OCI-LY7 (cell line): ENCODE measurements at regions not wholly inside any gene's neighbourhood (a gene's known extent, or its start where the extent isn't known, plus 50 kb on each side); places are given as distances from the start of the nearest gene placed in this dataset.

Source experiments
- EZH2phosphoT487 ChIP-seq: fragments of 200-600 bp; sonication (generic); IDR thresholded peaks from 2 replicates; pipeline ENCODE4 v1.6.1; 2018; ENCODE audit warnings: low read depth, borderline replicate concordance, mild to moderate bottlenecking, mixed run types, antibody characterized with exemption, low read length, moderate library complexity, mixed read lengths
- TF ChIP-seq, protein P1 (sequence below): fragments of 200-600 bp; sonication (generic); conservative IDR thresholded peaks from 2 replicates; pipeline ENCODE4 v1.5.1; 2014; ENCODE audit warnings: mild to moderate bottlenecking, antibody characterized with exemption, low read length, moderate library complexity, mixed read lengths

DNA sequence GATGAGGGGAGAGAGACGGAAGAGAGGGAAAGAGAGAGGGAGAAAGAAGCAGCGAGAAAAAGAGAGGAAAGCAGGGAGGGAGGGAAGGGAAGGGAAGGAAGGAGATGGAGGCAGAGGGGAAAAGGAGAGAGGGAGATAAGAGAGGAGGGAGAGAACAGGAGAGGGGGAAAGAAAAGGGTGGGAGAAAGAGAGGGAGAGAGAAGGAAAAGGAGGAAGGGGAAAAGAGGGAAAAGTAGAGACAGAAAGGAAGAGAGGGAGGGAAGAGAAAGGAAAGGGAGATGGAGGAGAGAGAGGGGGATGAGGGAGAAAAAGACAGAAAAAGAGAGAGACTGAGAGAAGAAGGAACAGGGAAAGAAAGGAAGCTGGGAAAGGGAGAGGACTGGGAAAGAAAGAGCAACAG lies 814.4 kb downstream of the CDH11 start:
- TF ChIP-seq, protein P1, sequence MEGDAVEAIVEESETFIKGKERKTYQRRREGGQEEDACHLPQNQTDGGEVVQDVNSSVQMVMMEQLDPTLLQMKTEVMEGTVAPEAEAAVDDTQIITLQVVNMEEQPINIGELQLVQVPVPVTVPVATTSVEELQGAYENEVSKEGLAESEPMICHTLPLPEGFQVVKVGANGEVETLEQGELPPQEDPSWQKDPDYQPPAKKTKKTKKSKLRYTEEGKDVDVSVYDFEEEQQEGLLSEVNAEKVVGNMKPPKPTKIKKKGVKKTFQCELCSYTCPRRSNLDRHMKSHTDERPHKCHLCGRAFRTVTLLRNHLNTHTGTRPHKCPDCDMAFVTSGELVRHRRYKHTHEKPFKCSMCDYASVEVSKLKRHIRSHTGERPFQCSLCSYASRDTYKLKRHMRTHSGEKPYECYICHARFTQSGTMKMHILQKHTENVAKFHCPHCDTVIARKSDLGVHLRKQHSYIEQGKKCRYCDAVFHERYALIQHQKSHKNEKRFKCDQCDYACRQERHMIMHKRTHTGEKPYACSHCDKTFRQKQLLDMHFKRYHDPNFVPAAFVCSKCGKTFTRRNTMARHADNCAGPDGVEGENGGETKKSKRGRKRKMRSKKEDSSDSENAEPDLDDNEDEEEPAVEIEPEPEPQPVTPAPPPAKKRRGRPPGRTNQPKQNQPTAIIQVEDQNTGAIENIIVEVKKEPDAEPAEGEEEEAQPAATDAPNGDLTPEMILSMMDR = no peak
- no peak for TF ChIP-seq EZH2phosphoT487
